ENCODE measurements at regions not wholly inside any gene's neighbourhood (a gene's known extent, or its start where the extent isn't known, plus 50 kb on each side); places are given as distances from the start of the nearest gene placed in this dataset.

- no peak for FAIRE-seq
- peaks cover 3% of the 10 kb centered on the region; the same call in 1 of the 3 replicates for H3K9me3 ChIP-seq
- no peak overlapping the region for H3K4me2 ChIP-seq
- no peaks in the 10 kb centered on the region for H3K4me1 ChIP-seq
- ChIA-PET POLR2A (no interaction called here), CTCF (no interaction called here)
- WGBS (ENCODE audit: missing lambda C conversion rate): 3% methylated on average over 1 of the region's 1 CpG
- H3K4me3 ChIP-seq: no peak overlapping the region
- no peak overlapping the region for H3K27ac ChIP-seq
- DNase-seq (ENCODE audit: low read depth in 1 of 2, low spot score in 1 of 2): no peak
- no peak for TF ChIP-seq CHD2 (IDR thresholded peaks at IDR 0.05; ENCODE audit: low read length, partially characterized antibody)
- no peak for TF ChIP-seq HOXA7 (CRISPR knock-in tag; IDR thresholded peaks at IDR 0.05)
- no peak for TF ChIP-seq RFX5 (IDR thresholded peaks at IDR 0.05)
- no peak for ATAC-seq
Measured at GRCh38 chr10:10702211-10702610, 315.5 kb upstream of the CELF2 start.

- H3K4me3 ChIP-seq: no peak overlapping the region
- peaks cover 3% of the 10 kb centered on the region; the same call in 1 of the 3 replicates for H3K9me3 ChIP-seq
- POLR2A ChIA-PET: no interaction called here
- no peak overlapping the region for H3K4me2 ChIP-seq
- ATAC-seq (no peak), FAIRE-seq (no peak), DNase-seq (ENCODE audit: low read depth in 1 of 2, low spot score in 1 of 2) (no peak)
- no peak overlapping the region for H3K27ac ChIP-seq
- CTCF ChIA-PET: no interaction called here
- WGBS (ENCODE audit: missing lambda C conversion rate): 8% methylated on average over 2 of the region's 2 CpGs
- TF ChIP-seq FOXS1 (CRISPR knock-in tag; IDR thresholded peaks at IDR 0.05) (no peak), USF2 (IDR thresholded peaks at IDR 0.05) (no peak), HOXB13 (CRISPR knock-in tag; IDR thresholded peaks at IDR 0.05; ENCODE audit: low read depth) (no peak), RAD21 (conservative IDR thresholded peaks at IDR 0.05 in 1 of 2, IDR thresholded peaks at IDR 0.05 in 1 of 2) (no peak), EHMT2 (IDR thresholded peaks at IDR 0.05; ENCODE audit: low read depth) (no peak), MAFK (IDR thresholded peaks at IDR 0.05; ENCODE audit: partially characterized antibody) (no peak), POLR2A (IDR thresholded peaks at IDR 0.05; ENCODE audit: low read length) (no peak), NFE2L2 (conservative IDR thresholded peaks at IDR 0.05; ENCODE audit: low read length) (no peak), PHF8 (IDR thresholded peaks at IDR 0.05; ENCODE audit: borderline replicate concordance, low read depth) (no peak), CBX8 (IDR thresholded peaks at IDR 0.05) (no peak), HEYL (CRISPR knock-in tag; IDR thresholded peaks at IDR 0.05) (no peak), CHD2 (IDR thresholded peaks at IDR 0.05; ENCODE audit: low read length, partially characterized antibody) (no peak), ESRRA (IDR thresholded peaks at IDR 0.05; ENCODE audit: borderline replicate concordance, low read length) (no peak), RNF2 (IDR thresholded peaks at IDR 0.05; ENCODE audit: borderline replicate concordance, low read depth) (no peak), ATOH8 (CRISPR knock-in tag; IDR thresholded peaks at IDR 0.05; ENCODE audit: low read depth) (no peak), ZC3H11A (IDR thresholded peaks at IDR 0.05) (no peak), MAZ (IDR thresholded peaks at IDR 0.05; ENCODE audit: borderline replicate concordance, low read depth, low read length) (no peak), HES2 (IDR thresholded peaks at IDR 0.05) (no peak)
- no peaks in the 10 kb centered on the region for H3K4me1 ChIP-seq
Measured at GRCh38 chr10:10703382-10703781, 314.3 kb upstream of the CELF2 start.

- FAIRE-seq: no peak
- H3K27ac ChIP-seq: no peak overlapping the region
- ChIA-PET POLR2A (no interaction called here), CTCF (no interaction called here)
- no peak overlapping the region for H3K4me2 ChIP-seq
- no peak for ATAC-seq
- no peaks in the 10 kb centered on the region for H3K4me1 ChIP-seq
- H3K4me3 ChIP-seq: no peak overlapping the region
- WGBS (ENCODE audit: missing lambda C conversion rate): 33% methylated on average over 7 of the region's 7 CpGs
- no peak for DNase-seq (ENCODE audit: low read depth in 1 of 2, low spot score in 1 of 2)
- no peaks in the 10 kb centered on the region; the same call in 2 of the 3 replicates for H3K9me3 ChIP-seq
- no peak for TF ChIP-seq JUNB (IDR thresholded peaks at IDR 0.05)
- TF ChIP-seq KDM1A (IDR thresholded peaks at IDR 0.05; ENCODE audit: low read depth): no peak
- TF ChIP-seq CTCF (IDR thresholded peaks at IDR 0.05): no peak
- no peak for TF ChIP-seq POLR2AphosphoS2 (conservative IDR thresholded peaks at IDR 0.05; ENCODE audit: low read length)
- TF ChIP-seq MAFK (IDR thresholded peaks at IDR 0.05; ENCODE audit: partially characterized antibody): no peak
- no peak for TF ChIP-seq EHMT2 (IDR thresholded peaks at IDR 0.05; ENCODE audit: low read depth)
- TF ChIP-seq REST (IDR thresholded peaks at IDR 0.05): no peak
- no peak for TF ChIP-seq EHF (CRISPR knock-in tag; IDR thresholded peaks at IDR 0.05)
- TF ChIP-seq PHF8 (IDR thresholded peaks at IDR 0.05; ENCODE audit: borderline replicate concordance, low read depth): no peak
- TF ChIP-seq EP300 (IDR thresholded peaks at IDR 0.05): no peak
- no peak for TF ChIP-seq HOXB5 (CRISPR knock-in tag; IDR thresholded peaks at IDR 0.05)
- no peak for TF ChIP-seq FOXS1 (CRISPR knock-in tag; IDR thresholded peaks at IDR 0.05)
- TF ChIP-seq RNF2 (IDR thresholded peaks at IDR 0.05; ENCODE audit: borderline replicate concordance, low read depth): no peak
Measured at GRCh38 chr10:10712155-10712704, 305.4 kb upstream of the CELF2 start.
